Stimulated activated CD4-positive, alpha-beta T cell treated with anti-CD3 and anti-CD28 coated beads, Interleukin-2, amount 100 ng/mL, for 48 hours (primary cell): ENCODE measurements at regions not wholly inside any gene's neighbourhood (a gene's known extent, or its start where the extent isn't known, plus 50 kb on each side); places are given as distances from the start of the nearest gene placed in this dataset.
A peak's percentile ranks its signal among the peaks of the same experiment; 100 is the strongest.

Experiments used
- DNase-seq, 2 donors: peaks; one replicate each; pipeline ENCODE4 v3.0.0-alpha.2; 2020

- no peak for DNase-seq
Observed at GRCh38 chr2:6760132-6760531, 105.6 kb downstream of the CMPK2 start.

DNA sequence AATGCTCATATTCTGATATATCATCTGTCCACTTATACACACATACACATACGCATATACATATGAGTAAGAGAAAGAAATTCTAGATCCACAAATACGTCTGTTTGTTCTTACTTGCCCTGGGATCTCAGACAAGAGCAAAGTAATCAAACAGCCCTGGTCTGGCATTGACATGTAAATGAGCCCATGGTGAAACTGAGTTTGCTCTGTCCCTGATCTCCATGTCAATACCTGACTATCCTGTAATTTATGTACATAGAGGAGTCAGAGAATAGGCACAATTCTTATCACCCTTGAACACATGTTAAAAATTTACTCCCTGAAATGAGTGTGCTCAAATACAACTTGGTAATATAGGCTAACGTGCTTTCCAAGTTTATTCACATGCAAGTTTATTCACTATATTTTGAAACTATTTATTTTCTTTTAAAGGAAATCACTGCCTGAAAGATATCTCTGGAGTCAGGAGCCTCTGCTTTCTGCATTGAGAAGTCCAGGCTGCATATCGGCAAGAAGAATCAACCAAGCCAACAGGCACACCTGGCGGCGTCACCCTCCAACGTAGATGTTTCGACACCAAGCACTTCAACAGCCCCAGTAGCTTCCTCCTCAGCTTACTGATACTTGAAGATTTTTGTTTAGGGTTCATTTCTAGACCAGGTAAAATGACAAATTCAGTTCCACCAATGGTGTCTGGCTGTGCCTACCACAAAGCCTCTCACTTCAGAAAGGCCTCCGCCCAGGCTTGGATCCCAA is 100.6 kb downstream of the CMPK2 start:
- no peak for DNase-seq

- DNase-seq, result no peak
Observed at GRCh38 chr2:6769346-6769745, 96.4 kb downstream of the CMPK2 start.

DNA sequence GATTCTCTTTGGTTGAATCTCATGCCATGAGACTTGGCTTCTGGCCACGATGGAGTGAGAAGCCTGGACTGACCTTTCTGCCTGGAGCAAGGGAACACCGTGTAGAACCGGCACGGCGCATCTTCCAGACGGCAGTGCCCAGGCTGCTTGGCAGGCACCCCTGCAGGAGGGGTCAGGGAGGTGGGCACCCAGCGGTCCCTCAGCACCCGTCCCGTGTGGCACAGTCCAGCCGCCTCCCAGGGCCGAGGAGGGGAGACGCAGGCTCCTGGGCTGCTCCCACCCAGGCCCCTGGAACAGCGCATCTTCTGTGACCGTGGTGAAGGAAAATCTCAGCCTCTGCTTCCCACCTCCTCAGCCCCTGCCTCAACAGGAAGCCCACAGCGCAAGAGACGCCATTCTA is 95.7 kb downstream of the CMPK2 start:
- no peak for DNase-seq

- no peak for DNase-seq
Observed at GRCh38 chr2:6771634-6772611, 93.8 kb downstream of the CMPK2 start.

- DNase-seq, result peak; percentile 83 to 87
Observed at GRCh38 chr2:6773007-6773693, 92.6 kb downstream of the CMPK2 start.

- no peak for DNase-seq
Observed at GRCh38 chr2:6773694-6774044, 92.0 kb downstream of the CMPK2 start.

DNA sequence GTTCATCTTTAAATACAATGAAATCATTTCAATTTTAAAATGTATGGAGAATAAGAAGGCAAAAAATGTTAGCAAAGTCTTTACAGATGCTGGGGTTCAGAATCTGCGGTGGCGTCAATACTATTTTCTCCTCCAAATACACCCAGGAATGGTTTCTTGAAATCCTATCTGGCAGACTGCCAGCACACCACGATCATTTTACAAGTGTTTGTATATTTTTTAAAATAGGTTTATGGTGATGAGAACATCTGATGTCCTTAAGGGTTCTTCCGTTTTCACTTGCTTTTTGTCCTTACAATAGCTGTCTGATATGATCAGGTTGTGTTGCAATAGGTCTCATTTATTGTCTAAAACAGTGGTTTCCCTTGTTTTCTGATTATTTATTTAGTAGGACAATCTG is 89.6 kb downstream of the CMPK2 start:
- DNase-seq, result no peak

- no peak for DNase-seq
Observed at GRCh38 chr2:6777626-6778025, 88.1 kb downstream of the CMPK2 start.

DNA sequence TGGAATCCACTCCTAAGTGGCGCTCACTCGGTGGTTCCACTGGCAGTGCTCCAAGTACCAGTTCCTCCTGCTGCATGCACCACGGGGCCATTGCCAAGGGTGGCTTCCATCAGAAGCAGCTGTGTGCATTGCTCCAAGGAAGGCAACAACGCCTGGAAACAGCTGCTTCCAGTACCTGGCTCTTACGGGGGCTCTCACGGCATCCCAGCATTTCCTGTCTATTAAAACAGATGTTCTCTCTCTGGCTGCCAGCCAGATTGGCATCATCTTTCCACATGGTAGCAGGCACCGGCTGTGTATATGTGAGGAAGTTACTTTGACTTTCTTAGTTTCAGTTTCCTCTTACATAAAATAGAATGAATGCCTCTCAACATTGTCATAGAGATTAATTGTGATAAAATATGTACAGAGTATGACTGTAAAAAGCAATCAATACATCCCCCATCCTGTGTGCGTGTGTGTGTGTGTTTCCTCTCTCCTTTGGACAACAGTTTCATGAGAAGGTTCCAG is 84.9 kb downstream of the CMPK2 start:
- DNase-seq, result no peak

GRCh38 chr2:6782517-6783237 is 83.0 kb downstream of the CMPK2 start:
- DNase-seq, result no peak

- DNase-seq, result no peak
Observed at GRCh38 chr2:6783238-6783614, 82.5 kb downstream of the CMPK2 start.

- DNase-seq, result no peak
Observed at GRCh38 chr2:6784291-6784690, 81.4 kb downstream of the CMPK2 start.

GRCh38 chr2:6785493-6785892 is 80.2 kb downstream of the CMPK2 start:
- no peak for DNase-seq

- no peak for DNase-seq
Observed at GRCh38 chr2:6787376-6787775, 78.3 kb downstream of the CMPK2 start.

DNA sequence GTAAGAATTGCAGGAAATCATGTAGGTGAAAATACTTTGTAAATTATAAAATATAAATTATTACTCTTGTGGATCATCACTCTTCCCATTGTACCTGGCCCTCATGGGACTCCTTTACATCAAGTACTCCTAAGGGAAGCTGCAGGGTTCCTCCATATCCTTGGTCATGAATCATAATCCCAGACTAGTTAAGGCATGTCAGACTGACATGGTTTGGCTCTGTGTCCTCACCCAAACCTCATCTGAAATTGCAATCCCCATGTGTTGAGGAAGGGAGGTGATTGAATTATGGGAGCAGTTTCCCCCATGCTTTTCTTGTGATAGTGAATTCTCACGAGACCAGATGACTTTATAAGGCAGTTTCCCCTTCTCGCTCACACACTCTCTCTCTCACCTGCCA is 77.1 kb downstream of the CMPK2 start:
- no peak for DNase-seq

GRCh38 chr2:6789559-6790138 is 76.1 kb downstream of the CMPK2 start:
- DNase-seq, result no peak

GRCh38 chr2:6791682-6792081 is 74.0 kb downstream of the CMPK2 start:
- no peak for DNase-seq

- no peak for DNase-seq
Observed at GRCh38 chr2:6792883-6793282, 72.8 kb downstream of the CMPK2 start.

- no peak for DNase-seq
Observed at GRCh38 chr2:6793371-6793770, 72.3 kb downstream of the CMPK2 start.

DNA sequence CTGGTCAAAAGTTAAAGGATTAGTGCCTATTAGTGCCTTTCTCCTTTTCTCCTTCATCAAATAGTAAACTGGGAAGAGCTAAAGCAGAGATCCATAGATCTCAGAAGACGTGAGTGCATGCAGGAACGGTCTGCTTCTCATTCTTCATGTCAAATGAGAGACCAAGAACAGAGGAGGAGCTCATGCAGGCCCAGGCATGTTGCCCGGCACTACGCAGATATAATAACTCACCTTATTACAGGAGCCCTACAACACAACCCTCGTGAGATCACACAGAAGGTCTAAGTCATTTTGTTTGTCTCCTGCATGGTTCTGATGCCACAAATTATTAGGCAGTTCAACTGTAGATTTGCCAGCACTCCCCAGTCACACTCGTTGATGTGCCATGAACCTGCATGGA is 71.8 kb downstream of the CMPK2 start:
- no peak for DNase-seq

GRCh38 chr2:6794448-6794847 is 71.3 kb downstream of the CMPK2 start:
- no peak for DNase-seq
